Esophagus squamous epithelium (tissue), 4 donors: ENCODE measurements at regions not wholly inside any gene's neighbourhood (a gene's known extent, or its start where the extent isn't known, plus 50 kb on each side); places are given as distances from the start of the nearest gene placed in this dataset.

ENCODE experiments used
- CTCF ChIP-seq, 6 experiments: fragments of 450-650 bp in 4 of 6; fragments of 200-600 bp in 2 of 6; sonication (generic) in 2 of 6; IDR thresholded peaks; one replicate each; pipeline ENCODE4 v1.5.1; 2016 to 2019; ENCODE audit warnings: antibody characterized with exemption in 6 of 6, mild to moderate bottlenecking in 4 of 6, moderate library complexity in 4 of 6
- POLR2A ChIP-seq, 4 donors: fragments of 450-650 bp; IDR thresholded peaks; one replicate each; pipeline ENCODE4 v1.6.1; 2017; ENCODE audit warnings: antibody characterized with exemption in 4 of 4, mild to moderate bottlenecking in 4 of 4, moderate library complexity in 3 of 4

- TF ChIP-seq POLR2A (IDR thresholded peaks at IDR 0.05) (no peak), CTCF (IDR thresholded peaks at IDR 0.05) (peak in 3 of 6 experiments; percentile 30 to 41 (median 32))
Measured at GRCh38 chrX:136954930-136955329, 74.4 kb upstream of the RBMX start.
